ENCODE measurements at regions not wholly inside any gene's neighbourhood (a gene's known extent, or its start where the extent isn't known, plus 50 kb on each side); places are given as distances from the start of the nearest gene placed in this dataset.

DNA sequence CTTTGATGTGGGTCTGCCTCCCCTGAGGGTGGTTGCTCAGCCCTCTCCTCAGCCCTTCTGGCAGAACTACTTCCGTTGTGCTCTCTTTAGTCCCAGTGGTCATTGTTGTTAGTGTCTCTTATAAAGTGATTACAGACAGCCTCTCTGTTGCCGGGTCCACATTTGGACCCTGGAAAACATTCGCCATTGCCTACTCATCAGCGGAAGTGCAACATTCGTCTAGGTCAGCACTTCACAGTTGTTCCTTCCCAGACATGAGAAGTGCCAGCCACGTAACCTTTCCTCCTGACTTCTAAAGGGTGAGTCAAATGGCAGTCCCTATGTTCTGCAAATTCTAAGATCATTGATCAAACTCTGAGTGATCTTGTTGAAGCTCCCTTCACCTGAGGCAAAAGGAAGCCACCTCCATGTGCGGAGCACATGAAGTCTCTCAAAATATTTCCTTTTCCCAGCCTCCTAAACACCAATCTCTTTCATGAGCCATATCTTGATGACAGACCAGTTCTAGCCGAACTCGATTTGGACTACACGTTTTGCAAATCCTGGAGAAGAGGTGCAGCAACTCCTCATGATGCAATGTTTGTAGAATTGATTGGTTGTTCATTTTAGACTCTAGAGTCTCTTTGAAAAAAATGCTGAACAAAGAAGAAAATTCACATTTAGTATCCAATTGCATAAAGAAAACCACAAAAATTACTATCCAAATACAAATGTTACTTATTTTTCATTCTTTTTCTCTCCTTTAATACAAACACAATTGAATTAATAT lies 163.8 kb downstream of the RPL10L start:
- TF ChIP-seq, protein P1, sequence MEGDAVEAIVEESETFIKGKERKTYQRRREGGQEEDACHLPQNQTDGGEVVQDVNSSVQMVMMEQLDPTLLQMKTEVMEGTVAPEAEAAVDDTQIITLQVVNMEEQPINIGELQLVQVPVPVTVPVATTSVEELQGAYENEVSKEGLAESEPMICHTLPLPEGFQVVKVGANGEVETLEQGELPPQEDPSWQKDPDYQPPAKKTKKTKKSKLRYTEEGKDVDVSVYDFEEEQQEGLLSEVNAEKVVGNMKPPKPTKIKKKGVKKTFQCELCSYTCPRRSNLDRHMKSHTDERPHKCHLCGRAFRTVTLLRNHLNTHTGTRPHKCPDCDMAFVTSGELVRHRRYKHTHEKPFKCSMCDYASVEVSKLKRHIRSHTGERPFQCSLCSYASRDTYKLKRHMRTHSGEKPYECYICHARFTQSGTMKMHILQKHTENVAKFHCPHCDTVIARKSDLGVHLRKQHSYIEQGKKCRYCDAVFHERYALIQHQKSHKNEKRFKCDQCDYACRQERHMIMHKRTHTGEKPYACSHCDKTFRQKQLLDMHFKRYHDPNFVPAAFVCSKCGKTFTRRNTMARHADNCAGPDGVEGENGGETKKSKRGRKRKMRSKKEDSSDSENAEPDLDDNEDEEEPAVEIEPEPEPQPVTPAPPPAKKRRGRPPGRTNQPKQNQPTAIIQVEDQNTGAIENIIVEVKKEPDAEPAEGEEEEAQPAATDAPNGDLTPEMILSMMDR (conservative IDR thresholded peaks at IDR 0.05; ENCODE audit: low read length), result no peak
- no peak for TF ChIP-seq EZH2phosphoT487 (IDR thresholded peaks at IDR 0.05; ENCODE audit: borderline replicate concordance, low read depth, low read length)
